GM21825 (cell line): ENCODE measurements at regions not wholly inside any gene's neighbourhood (a gene's known extent, or its start where the extent isn't known, plus 50 kb on each side); places are given as distances from the start of the nearest gene placed in this dataset.
"Not testable (repeated sequence)": the region's sequence is repeated elsewhere in the genome, so short reads cannot be mapped to it uniquely, and the experiment has no call there.

Experiments used
- ATAC-seq: cut with Tn5 transposase; IDR thresholded peaks from one replicate; pipeline ENCODE4 v1.9.1; 2021; ENCODE audit warnings: mild to moderate bottlenecking, moderate library complexity; ENCODE audit not compliant: unreplicated experiment

GRCh38 chr3:104165866-104166265 is 1200.8 kb upstream of the ALCAM start:
- no peak for ATAC-seq

GRCh38 chr3:104168386-104168785 is 1198.3 kb upstream of the ALCAM start:
- ATAC-seq: no peak

- ATAC-seq: no peak
Measured at GRCh38 chr3:104175696-104176095, 1191.0 kb upstream of the ALCAM start.

- no peak for ATAC-seq
Measured at GRCh38 chr3:104176706-104177105, 1190.0 kb upstream of the ALCAM start.

GRCh38 chr3:104178680-104179079 is 1188.0 kb upstream of the ALCAM start:
- no peak for ATAC-seq

GRCh38 chr3:104180906-104181305 is 1185.8 kb upstream of the ALCAM start:
- ATAC-seq: no peak

GRCh38 chr3:104190681-104191080 is 1176.0 kb upstream of the ALCAM start:
- ATAC-seq: no peak

GRCh38 chr3:104198131-104198530 is 1168.6 kb upstream of the ALCAM start:
- ATAC-seq: no peak

GRCh38 chr3:104206925-104207324 is 1159.8 kb upstream of the ALCAM start:
- ATAC-seq: no peak

GRCh38 chr3:104214277-104214676 is 1152.4 kb upstream of the ALCAM start:
- no peak for ATAC-seq

GRCh38 chr3:104214937-104215336 is 1151.8 kb upstream of the ALCAM start:
- no peak for ATAC-seq

GRCh38 chr3:104219046-104219445 is 1147.7 kb upstream of the ALCAM start:
- ATAC-seq: not testable (repeated sequence)

- ATAC-seq: no peak
Measured at GRCh38 chr3:104234442-104235194, 1132.1 kb upstream of the ALCAM start.

- no peak for ATAC-seq
Measured at GRCh38 chr3:104244680-104245220, 1122.0 kb upstream of the ALCAM start.

GRCh38 chr3:104245261-104245660 is 1121.4 kb upstream of the ALCAM start:
- no peak for ATAC-seq

GRCh38 chr3:104245981-104246380 is 1120.7 kb upstream of the ALCAM start:
- no peak for ATAC-seq

GRCh38 chr3:104257486-104257885 is 1109.2 kb upstream of the ALCAM start:
- ATAC-seq: no peak

- ATAC-seq: no peak
Measured at GRCh38 chr3:104263477-104263876, 1103.2 kb upstream of the ALCAM start.

GRCh38 chr3:104266219-104266618 is 1100.5 kb upstream of the ALCAM start:
- not testable (repeated sequence) for ATAC-seq

GRCh38 chr3:104269771-104270170 is 1096.9 kb upstream of the ALCAM start:
- no peak for ATAC-seq

- ATAC-seq: no peak
Measured at GRCh38 chr3:104273046-104273649, 1093.6 kb upstream of the ALCAM start.

GRCh38 chr3:104275199-104275598 is 1091.5 kb upstream of the ALCAM start:
- no peak for ATAC-seq
